ENCODE measurements at regions not wholly inside any gene's neighbourhood (a gene's known extent, or its start where the extent isn't known, plus 50 kb on each side); places are given as distances from the start of the nearest gene placed in this dataset.
"Not testable (repeated sequence)": the region's sequence is repeated elsewhere in the genome, so short reads cannot be mapped to it uniquely, and the experiment has no call there.

DNA sequence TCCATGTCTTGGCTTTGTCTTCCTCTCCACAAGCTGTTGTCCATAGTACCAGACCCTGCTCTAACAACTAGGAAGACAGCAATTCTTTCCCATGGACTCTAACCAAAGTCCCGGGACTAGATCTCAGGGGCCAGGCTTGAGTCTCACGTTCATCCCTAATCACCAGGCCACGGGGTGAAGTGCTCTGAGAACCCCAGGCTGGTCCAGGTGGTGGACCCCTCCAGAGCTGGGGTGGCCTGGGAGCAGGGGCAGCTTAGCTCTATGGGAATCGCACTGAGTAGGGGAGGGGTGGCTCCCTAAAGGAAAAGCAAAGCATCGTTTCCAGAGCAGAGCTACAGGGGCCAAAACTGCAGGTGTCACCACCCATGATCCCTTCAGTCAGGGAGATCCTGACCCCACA is 150.9 kb downstream of the TPRA1 start:
- DNase-seq (ENCODE audit: low read depth): no peak

GRCh38 chr3:127438951-127439350 is 151.1 kb upstream of the PRR20G start:
- no peak for DNase-seq (ENCODE audit: low read depth)

GRCh38 chr3:127438371-127438770 is 150.5 kb upstream of the PRR20G start:
- DNase-seq (ENCODE audit: low read depth): no peak

GRCh38 chr3:127435299-127435698 is 147.5 kb upstream of the PRR20G start:
- not testable (repeated sequence) for DNase-seq (ENCODE audit: low read depth)

DNA sequence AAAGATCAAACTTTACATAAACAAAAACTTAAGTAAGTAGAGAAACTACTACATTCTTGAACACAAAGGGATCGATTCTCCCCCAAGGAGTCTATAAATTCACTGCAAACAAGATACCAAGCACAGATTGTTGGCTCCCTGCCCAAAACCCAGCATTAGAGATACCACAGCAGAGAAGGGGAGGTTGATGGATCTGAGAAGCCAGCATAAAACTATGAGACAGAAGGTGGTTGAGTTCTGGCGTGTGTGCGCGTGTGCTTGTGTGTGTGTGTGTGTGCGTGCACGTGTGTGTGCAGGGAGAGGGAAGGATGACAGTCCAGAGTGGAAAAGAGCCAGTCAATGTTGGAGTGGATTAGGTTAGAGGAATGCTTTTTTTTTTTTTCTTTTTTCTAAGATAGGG is 143.2 kb upstream of the PRR20G start:
- no peak for DNase-seq (ENCODE audit: low read depth)

- no peak for DNase-seq (ENCODE audit: low read depth)
Measured at GRCh38 chr3:127428344-127428997, 140.6 kb upstream of the PRR20G start.

DNA sequence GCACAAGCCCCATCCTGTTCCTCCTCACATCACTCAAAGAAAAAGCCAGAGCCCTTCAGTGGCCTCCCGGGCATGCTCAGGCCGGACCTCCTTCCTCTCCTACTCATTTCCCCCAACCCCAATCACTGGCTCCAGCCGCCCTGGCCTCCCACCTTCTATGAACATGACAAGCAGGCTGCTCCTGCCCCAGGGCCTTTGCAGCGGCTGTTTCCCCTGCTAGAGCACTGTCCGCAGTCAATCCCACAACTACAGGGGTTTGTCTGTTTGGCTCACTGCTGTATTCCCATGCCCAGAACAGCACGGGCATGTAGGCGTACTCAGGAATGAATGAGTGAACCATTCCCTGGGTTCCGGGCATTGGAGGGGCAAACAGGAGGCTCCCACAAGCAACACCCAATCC is 139.8 kb upstream of the PRR20G start:
- DNase-seq (ENCODE audit: low read depth): no peak

DNA sequence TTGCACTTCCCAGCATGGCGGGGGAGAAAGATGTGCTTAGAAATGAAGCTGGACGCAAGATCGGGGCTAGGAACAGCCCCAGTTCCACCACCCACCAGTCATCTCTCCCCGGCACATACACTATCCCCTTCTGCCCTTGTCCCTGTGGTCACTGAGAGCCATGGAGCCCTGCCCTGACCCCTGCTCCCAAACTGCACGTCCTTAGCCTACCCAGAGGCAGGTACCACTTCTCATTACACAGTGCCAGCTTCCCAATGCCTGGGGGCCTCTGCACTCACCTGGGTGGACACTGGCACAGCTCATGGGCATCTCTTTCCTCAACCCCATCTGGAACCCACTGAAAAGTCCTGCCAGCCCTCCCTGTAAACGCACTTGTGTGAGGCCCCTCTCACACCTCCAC is 139.3 kb upstream of the PRR20G start:
- no peak for DNase-seq (ENCODE audit: low read depth)

GRCh38 chr3:127426444-127427153 is 138.8 kb upstream of the PRR20G start:
- DNase-seq (ENCODE audit: low read depth): no peak

DNA sequence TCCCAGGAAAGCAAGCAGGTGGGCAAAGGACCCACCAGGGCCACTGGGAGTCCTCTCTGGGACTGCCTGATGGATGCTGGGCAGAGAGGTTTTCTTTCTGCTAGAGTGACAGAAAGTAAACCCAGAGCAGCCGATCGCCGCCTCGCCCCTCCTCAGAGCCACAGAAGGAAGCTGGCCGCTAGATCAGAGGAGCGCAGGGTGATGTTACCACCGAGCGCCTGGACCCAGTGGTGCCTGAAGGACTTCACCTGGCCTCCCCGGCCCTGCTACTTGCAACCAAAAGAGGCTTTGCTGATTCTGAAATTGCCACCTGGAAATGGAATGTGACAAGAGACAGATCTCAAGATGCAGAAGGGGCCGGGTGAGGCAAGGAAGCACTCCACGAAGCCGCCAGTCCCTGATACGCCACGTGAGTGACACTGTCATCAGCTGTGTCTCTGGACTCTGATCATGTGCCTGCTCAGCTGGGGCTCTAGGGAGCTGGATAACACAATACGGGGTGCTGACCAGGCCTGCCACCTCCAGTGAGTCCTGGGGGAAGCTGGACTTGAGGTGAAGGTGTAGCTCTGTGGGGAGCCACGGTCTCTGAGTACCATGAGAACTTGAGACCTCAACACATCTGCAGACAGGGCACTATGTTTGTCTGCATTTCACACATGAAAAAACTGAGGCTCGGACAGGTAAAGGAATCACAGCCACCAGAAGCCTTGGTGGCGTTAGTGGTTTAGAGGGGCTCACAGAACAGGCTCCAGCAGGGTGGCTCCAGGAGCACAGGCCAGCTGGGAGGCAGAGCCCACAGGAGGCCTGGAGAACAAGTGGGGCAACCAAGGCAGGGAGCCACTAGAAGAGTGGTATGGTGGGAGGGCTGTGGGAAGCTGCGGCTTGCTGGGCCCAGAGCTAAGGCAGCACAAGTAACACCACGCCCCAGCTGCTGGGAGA is 137.9 kb upstream of the PRR20G start:
- DNase-seq (ENCODE audit: low read depth): no peak

DNA sequence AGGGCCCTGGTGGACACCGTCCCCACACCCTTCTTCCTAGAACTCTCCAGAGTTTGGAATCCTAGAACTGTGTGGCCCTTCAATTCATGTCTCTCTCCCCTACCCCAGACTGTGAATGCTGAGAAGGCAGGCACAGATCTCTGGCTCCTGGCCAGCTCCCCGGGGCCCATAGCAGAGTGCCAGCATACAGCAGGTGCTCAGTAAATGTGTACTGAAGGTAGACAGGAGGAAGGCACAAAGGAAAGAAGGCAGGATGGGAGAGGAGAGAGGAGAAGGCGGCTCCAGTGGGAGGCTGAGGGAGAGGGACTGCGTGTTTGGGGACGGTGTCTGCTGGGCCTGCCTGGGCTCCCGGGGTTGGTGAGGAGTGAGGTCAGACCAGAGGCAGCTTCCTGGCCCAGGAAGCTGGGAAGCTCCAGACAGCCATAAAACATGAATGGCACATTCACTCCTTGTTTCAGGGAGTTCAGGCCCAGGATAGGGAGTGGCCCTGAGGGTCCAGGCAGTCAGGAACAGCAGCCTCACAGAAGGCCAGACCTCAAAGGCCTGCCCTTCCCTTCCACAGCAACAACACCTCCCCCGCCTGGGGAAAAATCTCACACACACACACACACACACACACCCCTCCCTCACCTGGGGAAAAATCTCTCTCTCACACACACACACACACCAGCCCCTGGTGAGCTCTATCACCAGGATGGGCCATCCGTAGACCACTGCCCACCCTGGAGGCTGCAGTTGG is 137.1 kb upstream of the PRR20G start:
- DNase-seq (ENCODE audit: low read depth): no peak

- DNase-seq (ENCODE audit: low read depth): no peak
Measured at GRCh38 chr3:127423856-127424765, 136.3 kb upstream of the PRR20G start.

- no peak for DNase-seq (ENCODE audit: low read depth)
Measured at GRCh38 chr3:127422663-127423375, 135.0 kb upstream of the PRR20G start.

DNA sequence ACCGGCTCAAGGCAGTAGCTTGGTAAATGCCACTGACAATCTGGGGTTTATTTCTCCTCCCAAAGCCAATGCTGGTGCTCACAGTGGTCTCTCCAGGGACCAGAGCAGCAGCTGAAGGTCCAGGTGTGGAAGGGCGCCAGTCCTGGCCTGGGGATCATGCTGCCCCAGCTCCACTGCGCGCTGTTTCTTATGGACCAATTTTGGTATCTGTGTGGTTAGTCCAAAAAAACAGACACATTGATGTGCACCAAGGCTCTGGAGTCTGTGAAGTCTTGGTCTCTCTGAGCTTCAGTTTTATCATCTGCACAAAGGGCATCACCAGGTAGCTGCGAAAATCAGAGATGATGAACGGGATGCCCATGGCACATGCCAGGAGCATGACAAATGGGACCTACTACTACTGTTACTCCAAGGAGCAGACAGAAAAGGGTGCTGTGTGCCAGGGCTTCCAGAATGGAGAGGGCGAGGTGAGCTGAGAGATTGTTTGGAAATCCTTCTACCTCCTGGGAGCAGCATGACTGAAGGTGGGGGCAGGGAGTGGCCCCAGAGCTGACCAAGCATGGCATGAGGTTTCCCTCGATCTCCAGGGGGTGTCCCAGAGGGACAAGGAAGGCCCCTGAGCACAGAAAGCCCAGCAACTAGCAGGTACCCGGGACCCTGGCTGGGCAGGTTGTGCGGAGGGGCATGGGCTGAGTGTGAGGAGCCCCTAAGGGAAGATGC is 134.3 kb upstream of the PRR20G start:
- no peak for DNase-seq (ENCODE audit: low read depth)

DNA sequence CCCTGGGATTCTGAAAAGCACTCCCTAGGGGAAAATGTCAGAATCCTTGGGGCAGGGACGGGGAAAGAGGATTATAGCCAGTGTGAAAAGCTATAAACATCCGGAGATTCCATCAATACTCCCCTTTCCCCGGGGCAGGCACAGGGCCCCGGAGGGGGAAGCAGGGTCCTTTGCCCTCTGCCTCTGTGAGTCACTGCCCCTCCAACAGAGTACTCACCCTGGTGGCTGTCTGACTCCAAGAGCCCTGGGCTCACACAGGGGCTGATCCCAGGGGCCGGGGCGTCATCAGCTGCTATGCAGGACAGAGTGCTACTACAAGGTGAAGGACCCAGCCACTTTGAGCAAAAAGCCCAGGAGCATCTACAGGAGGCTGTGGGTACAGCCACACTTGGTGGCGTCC is 133.0 kb upstream of the PRR20G start:
- DNase-seq (ENCODE audit: low read depth): no peak

DNA sequence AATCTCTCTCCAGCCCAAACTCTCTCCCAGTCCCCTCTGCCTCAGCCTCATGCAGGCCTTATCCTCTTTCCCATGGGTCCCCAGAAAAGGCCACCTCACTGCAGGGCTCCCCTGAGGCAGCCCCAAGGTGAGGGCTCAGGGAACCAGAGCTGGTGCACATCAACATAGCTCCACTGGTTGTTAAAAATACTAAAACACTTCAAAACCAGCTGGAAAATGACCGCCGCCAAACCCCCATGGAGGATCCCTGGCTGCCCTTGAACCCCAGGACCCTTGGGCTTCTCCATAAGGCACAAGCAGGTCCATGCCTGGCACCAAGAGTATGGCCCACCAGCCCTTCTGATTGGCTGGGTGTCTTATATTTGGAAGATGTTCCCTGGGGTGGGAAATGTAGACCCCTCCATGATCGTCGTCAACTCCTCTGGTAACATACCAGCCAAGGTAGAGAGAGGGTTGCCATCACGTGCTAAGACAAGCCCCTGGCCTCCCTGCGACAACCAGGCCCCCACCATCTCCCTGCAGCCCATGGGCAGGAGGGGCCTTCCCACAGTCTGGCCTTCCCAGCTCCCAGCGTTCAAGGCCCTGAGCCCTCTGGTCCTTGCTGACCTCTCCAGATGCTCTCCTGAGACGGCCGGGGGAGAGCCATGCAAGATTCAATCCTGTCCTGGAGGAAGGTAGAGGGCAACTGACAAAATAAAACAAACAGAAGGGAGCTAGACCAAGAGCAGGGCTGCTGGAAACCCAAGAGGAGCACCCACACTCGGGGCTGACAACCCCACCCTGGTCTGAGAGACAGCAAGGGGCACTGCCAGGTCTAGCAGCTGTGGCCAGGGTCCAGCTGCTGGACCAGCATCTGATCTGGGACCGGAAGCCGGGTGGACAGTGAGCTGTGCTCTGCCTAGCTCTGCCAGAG is 132.1 kb upstream of the PRR20G start:
- DNase-seq (ENCODE audit: low read depth): no peak

- DNase-seq (ENCODE audit: low read depth): no peak
Measured at GRCh38 chr3:127419182-127419581, 131.3 kb upstream of the PRR20G start.

DNA sequence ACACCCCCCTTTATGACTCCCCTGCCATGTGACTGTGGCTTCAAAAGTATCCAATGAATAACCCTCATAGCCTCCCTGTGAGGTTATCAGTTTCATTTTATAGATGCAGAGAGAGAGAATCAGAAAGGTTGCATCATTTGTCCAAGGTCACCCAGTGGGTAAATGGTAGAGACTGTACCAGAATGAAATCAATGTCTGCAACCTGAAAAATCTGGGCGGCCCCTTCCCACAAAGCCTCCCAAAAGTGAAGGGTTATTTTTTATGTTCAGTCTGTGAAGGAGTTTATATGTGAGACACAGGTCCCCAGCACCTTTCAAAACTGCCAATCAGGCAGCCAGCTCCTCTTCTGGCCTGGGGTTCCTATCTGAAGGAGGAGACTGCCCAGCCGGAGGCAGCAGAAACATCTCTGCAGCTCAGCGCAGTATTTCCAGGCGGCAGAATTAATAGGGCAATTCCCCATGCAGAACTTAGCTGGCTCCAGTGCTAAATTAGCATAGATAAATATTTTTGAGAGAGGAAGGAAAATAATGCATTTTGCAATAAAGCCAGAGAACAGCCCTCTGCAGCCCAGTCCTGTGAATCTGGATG is 130.8 kb upstream of the PRR20G start:
- no peak for DNase-seq (ENCODE audit: low read depth)

Measured in CMK (cell line).